ENCODE measurements at regions not wholly inside any gene's neighbourhood (a gene's known extent, or its start where the extent isn't known, plus 50 kb on each side); places are given as distances from the start of the nearest gene placed in this dataset.
"Not testable (repeated sequence)": the region's sequence is repeated elsewhere in the genome, so short reads cannot be mapped to it uniquely, and the experiment has no call there.

DNA sequence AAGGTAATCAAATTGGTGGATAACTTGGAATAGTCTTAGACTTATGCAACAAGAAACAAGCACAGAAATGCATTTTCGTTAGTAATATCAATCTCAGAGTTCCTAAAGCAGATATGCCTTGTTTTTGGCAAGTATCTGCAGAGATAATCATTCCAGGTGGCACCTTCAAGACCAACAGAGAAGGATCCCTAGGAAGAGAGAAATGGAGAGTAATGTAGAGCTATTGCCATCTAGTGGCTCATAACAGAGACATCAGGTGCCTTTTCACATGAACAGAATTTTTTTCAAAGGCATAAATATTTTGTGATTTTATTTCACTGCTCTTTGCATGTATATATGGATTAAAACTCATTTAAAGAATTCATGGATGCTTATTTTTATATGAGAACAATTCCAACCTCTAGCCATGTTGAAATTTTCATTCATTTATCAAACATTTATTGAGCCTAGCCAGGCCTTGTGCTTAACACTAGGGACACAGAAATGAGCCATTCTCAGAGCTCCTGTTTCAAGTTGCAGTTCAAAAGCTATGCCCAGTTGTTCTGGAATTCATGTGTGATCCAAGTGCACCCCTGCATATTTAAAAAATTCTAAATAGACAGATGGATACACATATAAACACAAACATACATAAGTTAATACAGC is 117.5 kb upstream of the OR13F1 start:
- H3K4me3 ChIP-seq (ENCODE audit: low read depth, low read length), result no peak overlapping the region
- peak; percentile 75 for DNase-seq (ENCODE audit: low read depth)
- TF ChIP-seq, protein P1, sequence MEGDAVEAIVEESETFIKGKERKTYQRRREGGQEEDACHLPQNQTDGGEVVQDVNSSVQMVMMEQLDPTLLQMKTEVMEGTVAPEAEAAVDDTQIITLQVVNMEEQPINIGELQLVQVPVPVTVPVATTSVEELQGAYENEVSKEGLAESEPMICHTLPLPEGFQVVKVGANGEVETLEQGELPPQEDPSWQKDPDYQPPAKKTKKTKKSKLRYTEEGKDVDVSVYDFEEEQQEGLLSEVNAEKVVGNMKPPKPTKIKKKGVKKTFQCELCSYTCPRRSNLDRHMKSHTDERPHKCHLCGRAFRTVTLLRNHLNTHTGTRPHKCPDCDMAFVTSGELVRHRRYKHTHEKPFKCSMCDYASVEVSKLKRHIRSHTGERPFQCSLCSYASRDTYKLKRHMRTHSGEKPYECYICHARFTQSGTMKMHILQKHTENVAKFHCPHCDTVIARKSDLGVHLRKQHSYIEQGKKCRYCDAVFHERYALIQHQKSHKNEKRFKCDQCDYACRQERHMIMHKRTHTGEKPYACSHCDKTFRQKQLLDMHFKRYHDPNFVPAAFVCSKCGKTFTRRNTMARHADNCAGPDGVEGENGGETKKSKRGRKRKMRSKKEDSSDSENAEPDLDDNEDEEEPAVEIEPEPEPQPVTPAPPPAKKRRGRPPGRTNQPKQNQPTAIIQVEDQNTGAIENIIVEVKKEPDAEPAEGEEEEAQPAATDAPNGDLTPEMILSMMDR (conservative IDR thresholded peaks at IDR 0.05; ENCODE audit: low read depth, low read length), result peak; percentile 71

DNA sequence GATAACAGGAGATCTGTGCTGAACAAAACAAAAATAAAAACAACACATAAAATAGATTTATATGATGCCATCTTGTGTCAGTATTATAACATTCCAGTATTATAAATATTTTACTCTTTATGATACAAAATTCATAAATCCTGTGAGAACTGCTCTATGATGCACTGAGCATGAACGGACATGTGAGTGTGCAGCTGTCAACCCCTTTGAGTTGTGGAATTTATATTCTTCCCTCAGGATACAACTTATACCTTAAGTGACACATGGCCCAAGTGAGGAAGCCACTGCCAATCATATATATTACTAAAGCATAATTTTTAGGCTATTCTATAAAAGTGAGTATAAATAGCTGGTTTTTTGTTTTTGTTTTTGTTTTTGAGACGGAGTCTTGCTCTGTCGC is 116.0 kb upstream of the OR13F1 start:
- no peak for DNase-seq (ENCODE audit: low read depth)
- H3K4me3 ChIP-seq (ENCODE audit: low read depth, low read length), result no peak overlapping the region
- TF ChIP-seq, protein P1 (conservative IDR thresholded peaks at IDR 0.05; ENCODE audit: low read depth, low read length), result no peak

DNA sequence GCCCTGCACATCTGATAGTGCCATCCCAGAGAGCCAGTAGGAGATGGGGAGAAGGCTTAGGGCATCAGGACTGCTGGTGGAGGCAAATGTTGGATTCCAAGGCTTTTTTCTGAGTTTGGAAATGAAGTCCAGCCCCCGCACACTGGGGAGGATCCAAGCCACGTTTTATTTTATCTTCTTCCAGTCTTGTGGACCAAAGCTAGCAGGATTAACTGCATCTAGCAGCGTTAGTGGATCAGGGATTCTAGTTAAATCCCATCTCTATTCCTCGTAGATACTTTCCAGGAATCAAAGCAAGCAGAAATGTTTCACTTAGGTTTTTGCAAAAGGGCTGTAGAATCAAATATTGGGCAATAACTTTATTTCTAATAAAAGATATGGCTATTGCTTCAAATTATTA is 114.7 kb upstream of the OR13F1 start:
- H3K4me3 ChIP-seq (ENCODE audit: low read depth, low read length), result no peak overlapping the region
- TF ChIP-seq, protein P1 (conservative IDR thresholded peaks at IDR 0.05; ENCODE audit: low read depth, low read length), result no peak
- DNase-seq (ENCODE audit: low read depth), result no peak

DNA sequence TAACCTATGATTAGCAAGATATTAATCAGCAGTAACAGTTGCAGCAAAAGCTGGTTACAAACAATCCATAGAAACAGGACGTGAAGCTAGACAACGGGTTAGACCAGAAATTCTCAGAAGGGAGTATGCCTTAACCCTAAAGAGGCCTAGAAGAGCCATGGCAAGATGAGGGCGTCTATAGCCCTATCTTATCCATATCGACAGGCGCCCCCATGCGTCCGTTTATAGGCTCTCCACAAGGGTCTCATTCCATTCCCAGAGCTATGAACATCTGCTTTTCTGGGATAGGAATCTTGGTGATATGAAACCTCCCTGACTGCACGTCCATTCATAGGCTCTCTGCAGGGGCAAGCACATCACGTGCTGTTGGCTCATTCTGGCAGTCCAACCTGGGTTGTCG is 109.2 kb upstream of the OR13F1 start:
- DNase-seq (ENCODE audit: low read depth), result peak; percentile 2

DNA sequence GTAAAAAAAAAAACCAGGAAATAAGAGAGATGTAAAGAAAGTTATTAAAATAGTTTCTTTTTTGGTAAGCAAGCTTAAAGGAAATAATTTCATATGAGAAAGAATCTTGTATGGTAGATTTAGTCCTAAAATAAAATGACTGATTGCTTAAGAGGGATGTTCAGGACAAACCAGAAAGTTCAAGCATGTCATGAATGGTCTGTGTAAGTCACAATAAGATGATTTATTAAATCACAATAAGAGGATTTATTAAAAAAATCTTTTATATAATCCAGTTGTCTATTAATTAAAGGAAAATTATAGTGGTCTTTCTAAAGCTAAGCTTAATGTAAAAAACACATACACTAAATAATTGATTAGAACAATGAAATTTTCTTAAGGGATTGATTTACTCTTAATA is 91.8 kb upstream of the OR13F1 start:
- H3K4me3 ChIP-seq (ENCODE audit: low read depth, low read length), result no peak overlapping the region
- peak; percentile 1 for DNase-seq (ENCODE audit: low read depth)
- TF ChIP-seq, protein P1 (conservative IDR thresholded peaks at IDR 0.05; ENCODE audit: low read depth, low read length), result no peak

More for the DNA sequence above, 109.2 kb upstream of the OR13F1 start:
- not testable (repeated sequence) for H3K4me3 ChIP-seq (ENCODE audit: low read depth, low read length)

DNA sequence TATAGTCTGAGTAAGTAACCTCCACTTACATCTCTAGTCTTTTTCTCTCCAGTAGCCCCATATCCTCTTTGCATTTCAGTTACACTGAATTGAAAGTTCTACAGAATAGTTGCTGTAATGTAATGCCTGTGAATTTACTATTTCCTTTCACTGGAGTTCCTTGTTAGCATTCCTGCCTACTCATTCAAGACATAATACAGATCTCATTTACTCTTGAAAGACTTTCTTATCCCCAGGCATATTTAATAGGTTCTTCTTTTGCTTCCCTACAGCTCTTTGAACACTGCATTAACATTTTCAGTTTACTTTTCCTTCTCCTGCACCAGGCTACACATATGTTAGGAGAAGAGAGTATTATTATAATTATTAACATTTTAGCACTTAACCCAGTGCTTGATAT is 87.6 kb upstream of the OR13F1 start:
- H3K4me3 ChIP-seq (ENCODE audit: low read depth, low read length), result no peak overlapping the region
- no peak for DNase-seq (ENCODE audit: low read depth)
- TF ChIP-seq, protein P1 (conservative IDR thresholded peaks at IDR 0.05; ENCODE audit: low read depth, low read length), result no peak

DNA sequence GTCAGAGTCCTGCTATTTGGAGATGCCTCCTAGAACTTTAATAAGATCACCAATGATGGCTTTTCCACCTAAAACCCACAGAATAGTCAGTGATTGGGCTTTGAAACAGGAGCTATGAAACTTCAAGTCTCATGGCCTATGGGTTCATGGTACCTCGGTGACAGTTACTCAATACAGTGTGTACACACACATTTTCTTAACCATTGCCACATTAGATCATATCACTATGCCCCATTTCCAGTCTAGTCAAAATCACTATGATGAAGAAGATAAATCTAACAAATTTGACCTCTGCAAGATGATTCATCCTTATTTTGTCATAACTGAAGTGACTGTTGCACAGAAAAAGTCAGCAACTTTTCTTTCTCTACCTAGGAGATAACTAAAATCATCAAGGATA is 86.8 kb upstream of the OR13F1 start:
- H3K4me3 ChIP-seq (ENCODE audit: low read depth, low read length), result no peak overlapping the region
- TF ChIP-seq, protein P1 (conservative IDR thresholded peaks at IDR 0.05; ENCODE audit: low read depth, low read length), result no peak
- DNase-seq (ENCODE audit: low read depth), result no peak

All from choroid plexus epithelial cell (primary cell).